ENCODE measurements at regions not wholly inside any gene's neighbourhood (a gene's known extent, or its start where the extent isn't known, plus 50 kb on each side); places are given as distances from the start of the nearest gene placed in this dataset.

DNA sequence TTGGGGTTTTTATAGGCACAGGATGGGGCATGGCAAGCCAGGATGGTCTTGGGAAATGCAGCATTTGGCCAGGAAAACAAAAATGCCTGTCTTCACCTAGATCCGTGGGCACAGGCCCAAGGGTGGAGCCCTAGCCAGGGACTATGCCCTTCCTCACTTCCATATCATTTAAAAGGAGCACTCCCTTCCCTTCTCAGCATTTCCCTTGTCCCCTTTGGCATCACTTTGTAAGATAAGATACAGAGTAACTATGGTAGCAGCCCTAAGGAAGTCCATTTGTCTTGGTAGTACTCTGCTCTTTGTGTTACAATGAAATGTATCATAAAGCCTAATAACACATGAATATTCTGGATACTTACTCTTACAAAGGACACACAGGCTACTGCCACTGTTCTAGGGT lies 1092.6 kb upstream of the TENM4 start:
- H3K27me3 ChIP-seq (ENCODE audit: control insufficient read depth, insufficient read depth, low read length): no peaks in the 10 kb centered on the region
- TF ChIP-seq SIN3A (IDR thresholded peaks at IDR 0.05; ENCODE audit: borderline replicate concordance, insufficient read depth, low read depth, low read length) (no peak), POLR2AphosphoS5 (IDR thresholded peaks at IDR 0.05; ENCODE audit: low read depth, low read length) (no peak), TCF7L2 (IDR thresholded peaks at IDR 0.05; ENCODE audit: low read depth, low read length) (no peak)
- TF ChIP-seq, protein P1, sequence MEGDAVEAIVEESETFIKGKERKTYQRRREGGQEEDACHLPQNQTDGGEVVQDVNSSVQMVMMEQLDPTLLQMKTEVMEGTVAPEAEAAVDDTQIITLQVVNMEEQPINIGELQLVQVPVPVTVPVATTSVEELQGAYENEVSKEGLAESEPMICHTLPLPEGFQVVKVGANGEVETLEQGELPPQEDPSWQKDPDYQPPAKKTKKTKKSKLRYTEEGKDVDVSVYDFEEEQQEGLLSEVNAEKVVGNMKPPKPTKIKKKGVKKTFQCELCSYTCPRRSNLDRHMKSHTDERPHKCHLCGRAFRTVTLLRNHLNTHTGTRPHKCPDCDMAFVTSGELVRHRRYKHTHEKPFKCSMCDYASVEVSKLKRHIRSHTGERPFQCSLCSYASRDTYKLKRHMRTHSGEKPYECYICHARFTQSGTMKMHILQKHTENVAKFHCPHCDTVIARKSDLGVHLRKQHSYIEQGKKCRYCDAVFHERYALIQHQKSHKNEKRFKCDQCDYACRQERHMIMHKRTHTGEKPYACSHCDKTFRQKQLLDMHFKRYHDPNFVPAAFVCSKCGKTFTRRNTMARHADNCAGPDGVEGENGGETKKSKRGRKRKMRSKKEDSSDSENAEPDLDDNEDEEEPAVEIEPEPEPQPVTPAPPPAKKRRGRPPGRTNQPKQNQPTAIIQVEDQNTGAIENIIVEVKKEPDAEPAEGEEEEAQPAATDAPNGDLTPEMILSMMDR (IDR thresholded peaks at IDR 0.05): no peak
- TF ChIP-seq, protein P2, sequence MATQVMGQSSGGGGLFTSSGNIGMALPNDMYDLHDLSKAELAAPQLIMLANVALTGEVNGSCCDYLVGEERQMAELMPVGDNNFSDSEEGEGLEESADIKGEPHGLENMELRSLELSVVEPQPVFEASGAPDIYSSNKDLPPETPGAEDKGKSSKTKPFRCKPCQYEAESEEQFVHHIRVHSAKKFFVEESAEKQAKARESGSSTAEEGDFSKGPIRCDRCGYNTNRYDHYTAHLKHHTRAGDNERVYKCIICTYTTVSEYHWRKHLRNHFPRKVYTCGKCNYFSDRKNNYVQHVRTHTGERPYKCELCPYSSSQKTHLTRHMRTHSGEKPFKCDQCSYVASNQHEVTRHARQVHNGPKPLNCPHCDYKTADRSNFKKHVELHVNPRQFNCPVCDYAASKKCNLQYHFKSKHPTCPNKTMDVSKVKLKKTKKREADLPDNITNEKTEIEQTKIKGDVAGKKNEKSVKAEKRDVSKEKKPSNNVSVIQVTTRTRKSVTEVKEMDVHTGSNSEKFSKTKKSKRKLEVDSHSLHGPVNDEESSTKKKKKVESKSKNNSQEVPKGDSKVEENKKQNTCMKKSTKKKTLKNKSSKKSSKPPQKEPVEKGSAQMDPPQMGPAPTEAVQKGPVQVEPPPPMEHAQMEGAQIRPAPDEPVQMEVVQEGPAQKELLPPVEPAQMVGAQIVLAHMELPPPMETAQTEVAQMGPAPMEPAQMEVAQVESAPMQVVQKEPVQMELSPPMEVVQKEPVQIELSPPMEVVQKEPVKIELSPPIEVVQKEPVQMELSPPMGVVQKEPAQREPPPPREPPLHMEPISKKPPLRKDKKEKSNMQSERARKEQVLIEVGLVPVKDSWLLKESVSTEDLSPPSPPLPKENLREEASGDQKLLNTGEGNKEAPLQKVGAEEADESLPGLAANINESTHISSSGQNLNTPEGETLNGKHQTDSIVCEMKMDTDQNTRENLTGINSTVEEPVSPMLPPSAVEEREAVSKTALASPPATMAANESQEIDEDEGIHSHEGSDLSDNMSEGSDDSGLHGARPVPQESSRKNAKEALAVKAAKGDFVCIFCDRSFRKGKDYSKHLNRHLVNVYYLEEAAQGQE (IDR thresholded peaks at IDR 0.05; ENCODE audit: insufficient read depth in 1 of 2, low read depth in 2 of 2, low read length in 1 of 2): no peak
- H3K4me3 ChIP-seq (ENCODE audit: low read depth in 2 of 2, low read length in 2 of 2): no peak overlapping the region
- intact Hi-C loops (cut with micrococcal nuclease; ENCODE audit: unreplicated experiment) (no loop called here), in situ Hi-C loops (cut with HindIII; ENCODE audit: low pct_unique_long_range_greater_than_20kb, low sequenced_read_pairs) (no loop called here)
- DNase-seq (ENCODE audit: low read depth, low spot score): no peak
- ChIA-PET POLR2A (no interaction called here), CTCF (no interaction called here)
- no peaks in the 10 kb centered on the region for H3K4me1 ChIP-seq (ENCODE audit: control insufficient read depth, insufficient read depth, low read length)
- H3K27ac ChIP-seq (ENCODE audit: low read length): no peak overlapping the region
- no TSS peak for BruUV-seq (replicated peaks)
- no peaks in the 10 kb centered on the region for H3K36me3 ChIP-seq (ENCODE audit: control insufficient read depth, insufficient read depth, low read length)
- no peak for ATAC-seq
- H3K9me3 ChIP-seq (ENCODE audit: control insufficient read depth, insufficient read depth, low read depth, low read length): no peaks in the 10 kb centered on the region

DNA sequence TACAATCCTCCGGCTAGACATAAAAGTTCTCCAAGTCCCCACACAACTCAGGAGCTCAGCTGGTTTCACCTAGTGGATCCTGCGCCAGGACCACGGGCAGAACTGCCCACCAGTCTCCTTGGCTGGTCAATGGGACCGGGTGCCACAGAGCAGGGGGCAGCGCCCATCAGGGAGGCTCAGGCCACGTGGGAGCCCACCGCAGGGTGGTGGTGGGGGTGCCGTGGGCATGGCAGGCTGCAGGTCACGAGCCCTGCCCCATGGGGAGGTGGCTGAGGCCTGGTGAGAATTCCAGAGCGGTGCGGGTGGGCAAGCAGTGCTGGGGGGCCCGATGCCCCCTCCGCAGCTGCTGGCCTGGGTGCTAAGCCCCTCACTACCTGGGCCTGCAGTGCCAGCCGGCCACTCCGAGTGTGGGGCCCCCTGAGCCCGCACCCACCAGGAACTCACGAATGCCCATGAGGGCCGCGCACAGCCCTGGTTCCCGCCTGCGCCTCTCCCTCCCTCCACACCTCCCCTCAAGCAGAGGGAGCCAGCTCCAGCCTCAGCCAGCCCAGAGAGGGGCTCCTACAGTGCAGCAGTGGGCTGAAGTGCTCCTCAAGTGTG lies 1091.9 kb upstream of the TENM4 start:
- no peak overlapping the region for H3K4me3 ChIP-seq (ENCODE audit: low read depth in 2 of 2, low read length in 2 of 2)
- H3K4me1 ChIP-seq (ENCODE audit: control insufficient read depth, insufficient read depth, low read length): no peaks in the 10 kb centered on the region
- H3K27me3 ChIP-seq (ENCODE audit: control insufficient read depth, insufficient read depth, low read length): no peaks in the 10 kb centered on the region
- in situ Hi-C loops (cut with HindIII; ENCODE audit: low pct_unique_long_range_greater_than_20kb, low sequenced_read_pairs) (no loop called here), intact Hi-C loops (cut with micrococcal nuclease; ENCODE audit: unreplicated experiment) (no loop called here)
- H3K9me3 ChIP-seq (ENCODE audit: control insufficient read depth, insufficient read depth, low read depth, low read length): no peaks in the 10 kb centered on the region
- no peak overlapping the region for H3K27ac ChIP-seq (ENCODE audit: low read length)
- ChIA-PET POLR2A (no interaction called here), CTCF (no interaction called here)
- no TSS peak for BruUV-seq (replicated peaks)
- ATAC-seq (no peak), DNase-seq (ENCODE audit: low read depth, low spot score) (no peak)
- no peak for TF ChIP-seq TCF7L2 (IDR thresholded peaks at IDR 0.05; ENCODE audit: low read depth, low read length)
- no peak for TF ChIP-seq SIN3A (IDR thresholded peaks at IDR 0.05; ENCODE audit: borderline replicate concordance, insufficient read depth, low read depth, low read length)
- TF ChIP-seq, protein P1 (IDR thresholded peaks at IDR 0.05): no peak
- TF ChIP-seq, protein P2 (IDR thresholded peaks at IDR 0.05; ENCODE audit: insufficient read depth in 1 of 2, low read depth in 2 of 2, low read length in 1 of 2): no peak
- no peak for TF ChIP-seq POLR2AphosphoS5 (IDR thresholded peaks at IDR 0.05; ENCODE audit: low read depth, low read length)
- H3K36me3 ChIP-seq (ENCODE audit: control insufficient read depth, insufficient read depth, low read length): no peaks in the 10 kb centered on the region

Measured in Panc1 (cell line).